ENCODE measurements at regions not wholly inside any gene's neighbourhood (a gene's known extent, or its start where the extent isn't known, plus 50 kb on each side); places are given as distances from the start of the nearest gene placed in this dataset.

GRCh38 chr20:24787621-24788020 is 161.4 kb upstream of the CST7 start:
- H3K4me3 ChIP-seq (ENCODE audit: low read depth in 1 of 5, low read length in 5 of 5): no peak overlapping the region

DNA sequence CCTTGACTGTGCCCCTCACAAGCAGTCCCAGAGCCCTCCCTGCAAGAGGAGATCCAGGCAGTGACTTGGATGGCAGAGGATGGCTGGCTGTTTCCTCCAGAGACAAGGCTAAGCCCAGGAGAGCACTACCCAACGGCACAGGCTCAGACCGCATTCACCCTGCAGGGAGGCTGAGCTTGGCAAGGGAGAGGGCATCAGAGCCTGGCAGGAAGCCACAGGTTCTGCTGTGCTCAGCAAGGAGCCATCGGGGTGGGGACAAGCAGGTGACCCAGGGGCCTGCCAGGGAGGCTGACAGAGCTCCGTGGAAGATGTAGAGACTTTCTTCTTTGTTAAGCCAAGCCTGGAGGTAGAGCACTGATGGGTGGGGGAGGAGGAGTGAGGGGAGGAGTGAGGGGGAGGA is 159.2 kb upstream of the CST7 start:
- H3K9ac ChIP-seq (ENCODE audit: low read length in 5 of 5): no peak overlapping the region
- H3K27ac ChIP-seq (ENCODE audit: low read depth, low read length): no peak overlapping the region
- no peaks in the 10 kb centered on the region for H3K36me3 ChIP-seq (ENCODE audit: control insufficient read depth in 5 of 5, insufficient read depth in 5 of 5, low read length in 5 of 5)
- H3K4me1 ChIP-seq (ENCODE audit: control insufficient read depth in 5 of 5, insufficient read depth in 5 of 5, low read length in 5 of 5): peaks cover 0 to 19% (median 12%) of the 10 kb centered on the region in 5 donors
- no peak overlapping the region for H3K4me3 ChIP-seq (ENCODE audit: low read depth in 1 of 5, low read length in 5 of 5)
- peaks cover 0 to 7% (median 6%) of the 10 kb centered on the region in 5 donors for H3K27me3 ChIP-seq (ENCODE audit: control insufficient read depth in 5 of 5, insufficient read depth in 4 of 5, low read length in 5 of 5)
- no peaks in the 10 kb centered on the region for H3K9me3 ChIP-seq (ENCODE audit: control insufficient read depth in 5 of 5, low read length in 5 of 5)

More at GRCh38 chr20:24787621-24788020, 161.4 kb upstream of the CST7 start:
- Histone ChIP-seq H3K4me1 (ENCODE audit: control insufficient read depth in 5 of 5, insufficient read depth in 5 of 5, low read length in 5 of 5) (peaks cover 0 to 20% (median 14%) of the 10 kb centered on the region in 5 donors), H3K27ac (ENCODE audit: low read depth, low read length) (no peak overlapping the region), H3K27me3 (ENCODE audit: control insufficient read depth in 5 of 5, insufficient read depth in 4 of 5, low read length in 5 of 5) (peaks cover 0 to 8% (median 0%) of the 10 kb centered on the region in 5 donors), H3K9me3 (ENCODE audit: control insufficient read depth in 5 of 5, low read length in 5 of 5) (peaks cover 0 to 6% (median 3%) of the 10 kb centered on the region in 5 donors), H3K9ac (ENCODE audit: low read length in 5 of 5) (no peak overlapping the region), H3K36me3 (ENCODE audit: control insufficient read depth in 5 of 5, insufficient read depth in 5 of 5, low read length in 5 of 5) (no peaks in the 10 kb centered on the region)

DNA sequence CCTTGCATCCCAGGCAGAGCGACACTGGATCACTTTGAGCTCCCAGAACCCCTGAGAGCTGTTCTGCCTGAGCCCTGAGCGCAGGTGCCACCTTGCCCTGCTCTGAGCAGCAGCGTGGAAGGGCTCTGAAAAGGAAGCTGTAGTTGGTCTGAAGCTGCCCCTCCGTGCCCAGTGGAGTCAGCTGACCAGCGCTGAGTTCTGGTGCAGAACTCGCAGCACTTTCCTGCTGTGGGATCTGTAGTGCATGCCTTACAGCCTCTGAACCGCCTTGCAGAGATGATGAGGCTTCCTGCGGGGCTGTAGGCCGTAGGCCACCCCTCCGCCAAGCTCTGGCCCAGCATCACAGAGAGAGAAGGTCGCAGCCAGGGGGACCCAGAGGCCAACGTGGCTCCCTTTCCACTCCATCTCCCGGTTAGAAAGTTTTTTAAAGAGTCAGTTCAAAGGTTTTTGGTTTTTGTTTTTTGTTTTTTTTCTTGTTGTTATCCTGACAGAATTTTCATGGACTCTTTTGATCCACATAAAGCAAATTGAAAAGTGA is 158.3 kb upstream of the CST7 start:
- peaks cover 0 to 7% (median 6%) of the 10 kb centered on the region in 5 donors for H3K27me3 ChIP-seq (ENCODE audit: control insufficient read depth in 5 of 5, insufficient read depth in 4 of 5, low read length in 5 of 5)
- H3K36me3 ChIP-seq (ENCODE audit: control insufficient read depth in 5 of 5, insufficient read depth in 5 of 5, low read length in 5 of 5): no peaks in the 10 kb centered on the region
- H3K4me1 ChIP-seq (ENCODE audit: control insufficient read depth in 5 of 5, insufficient read depth in 5 of 5, low read length in 5 of 5): peaks cover 0 to 11% (median 5%) of the 10 kb centered on the region in 5 donors
- no peak overlapping the region for H3K9ac ChIP-seq (ENCODE audit: low read length in 5 of 5)
- H3K27ac ChIP-seq (ENCODE audit: low read depth, low read length): no peak overlapping the region
- H3K9me3 ChIP-seq (ENCODE audit: control insufficient read depth in 5 of 5, low read length in 5 of 5): no peaks in the 10 kb centered on the region
- H3K4me3 ChIP-seq (ENCODE audit: low read depth in 1 of 5, low read length in 5 of 5): no peak overlapping the region

DNA sequence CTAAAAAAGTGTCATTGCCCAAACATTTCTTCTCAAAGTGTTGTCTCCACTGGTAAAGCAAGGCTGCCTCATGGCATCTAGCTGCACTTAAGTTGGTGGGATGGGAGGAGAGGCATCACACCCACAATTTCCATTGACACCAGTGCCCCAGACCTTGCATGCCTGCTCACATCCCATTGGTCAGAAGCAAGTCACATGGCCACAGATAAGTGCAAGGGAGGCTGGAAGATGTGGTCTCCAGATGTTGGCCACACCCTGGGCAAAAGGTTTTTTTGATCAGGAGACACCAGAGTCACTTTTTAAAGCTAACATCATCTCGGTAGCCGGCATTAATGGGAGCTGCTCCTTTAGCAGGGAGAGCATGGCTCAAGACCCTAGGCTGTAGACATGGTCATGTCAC is 157.1 kb upstream of the CST7 start:
- Histone ChIP-seq H3K9ac (ENCODE audit: low read length in 5 of 5) (no peak overlapping the region), H3K36me3 (ENCODE audit: control insufficient read depth in 5 of 5, insufficient read depth in 5 of 5, low read length in 5 of 5) (no peaks in the 10 kb centered on the region), H3K9me3 (ENCODE audit: control insufficient read depth in 5 of 5, low read length in 5 of 5) (no peaks in the 10 kb centered on the region), H3K27me3 (ENCODE audit: control insufficient read depth in 5 of 5, insufficient read depth in 4 of 5, low read length in 5 of 5) (peaks cover 0 to 7% (median 6%) of the 10 kb centered on the region in 5 donors), H3K27ac (ENCODE audit: low read depth, low read length) (no peak overlapping the region), H3K4me3 (ENCODE audit: low read depth in 1 of 5, low read length in 5 of 5) (no peak overlapping the region), H3K4me1 (ENCODE audit: control insufficient read depth in 5 of 5, insufficient read depth in 5 of 5, low read length in 5 of 5) (peaks cover 0 to 8% (median 5%) of the 10 kb centered on the region in 5 donors)

DNA sequence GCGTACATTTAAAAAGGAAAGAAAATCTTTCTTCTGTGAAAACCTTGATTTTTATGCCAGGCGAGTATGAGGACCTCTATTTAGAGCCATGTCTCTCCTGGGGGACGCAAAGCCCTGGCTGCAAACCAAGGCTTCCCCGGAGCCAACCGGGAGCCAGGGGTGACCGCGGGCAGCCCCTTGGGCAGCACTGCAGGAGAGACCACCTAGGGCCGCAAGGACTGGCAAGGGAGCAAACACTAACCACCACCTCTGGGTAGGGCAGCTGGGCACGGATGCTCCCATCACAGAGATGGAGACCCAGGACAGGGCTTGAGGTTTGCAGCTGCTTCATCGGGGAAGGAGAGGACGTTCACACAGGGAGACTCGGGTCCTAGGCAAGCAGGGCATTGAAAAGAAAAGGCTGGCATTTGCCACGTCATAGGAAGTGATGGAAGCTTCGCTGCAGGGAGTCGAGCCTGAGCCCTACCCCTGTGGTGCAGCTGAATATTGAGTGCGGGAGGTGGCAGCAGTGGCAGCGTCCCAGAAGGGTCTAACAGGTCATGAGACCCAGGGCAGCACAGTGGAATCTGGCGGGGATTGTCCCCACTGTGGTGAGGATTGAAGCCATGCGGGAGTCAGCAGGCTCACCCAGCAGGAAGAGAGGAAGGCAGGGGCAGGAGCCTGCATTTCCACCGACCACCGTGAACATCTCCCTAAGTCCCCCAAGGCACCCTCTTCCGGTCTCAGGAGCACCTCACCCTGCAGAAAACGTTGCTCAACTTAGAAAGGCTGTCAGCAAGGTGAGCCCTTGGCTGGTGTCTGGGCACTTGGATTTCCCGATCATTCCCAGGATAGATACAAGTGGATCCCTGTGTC is 156.2 kb upstream of the CST7 start:
- Histone ChIP-seq H3K27me3 (ENCODE audit: control insufficient read depth in 5 of 5, insufficient read depth in 4 of 5, low read length in 5 of 5) (peaks cover 0 to 6% (median 3%) of the 10 kb centered on the region in 5 donors), H3K9me3 (ENCODE audit: control insufficient read depth in 5 of 5, low read length in 5 of 5) (no peaks in the 10 kb centered on the region), H3K36me3 (ENCODE audit: control insufficient read depth in 5 of 5, insufficient read depth in 5 of 5, low read length in 5 of 5) (no peaks in the 10 kb centered on the region), H3K4me1 (ENCODE audit: control insufficient read depth in 5 of 5, insufficient read depth in 5 of 5, low read length in 5 of 5) (peaks cover 0 to 8% (median 5%) of the 10 kb centered on the region in 5 donors), H3K9ac (ENCODE audit: low read length in 5 of 5) (no peak overlapping the region), H3K4me3 (ENCODE audit: low read depth in 1 of 5, low read length in 5 of 5) (no peak overlapping the region), H3K27ac (ENCODE audit: low read depth, low read length) (no peak overlapping the region)

DNA sequence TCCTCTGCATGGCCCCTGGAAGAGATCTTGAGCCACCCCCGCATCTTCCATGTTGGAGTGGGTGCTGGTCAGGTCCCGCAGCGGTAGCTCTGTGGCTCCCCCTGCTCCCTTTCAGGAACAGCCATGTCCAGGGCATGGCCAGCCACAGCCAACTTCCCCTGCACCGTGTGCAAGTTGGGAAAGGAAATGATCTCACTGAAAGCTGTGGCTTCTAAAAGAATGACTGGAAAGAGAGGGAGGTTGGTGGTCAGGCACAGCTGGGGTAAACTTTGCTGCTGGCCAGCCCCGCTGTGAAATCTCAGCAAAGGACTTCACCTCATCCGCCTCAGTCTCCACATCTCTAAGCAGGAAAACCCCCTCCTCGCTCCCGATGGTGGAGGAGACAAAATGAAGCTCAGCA is 153.6 kb upstream of the CST7 start:
- no peaks in the 10 kb centered on the region for H3K9me3 ChIP-seq (ENCODE audit: control insufficient read depth in 5 of 5, low read length in 5 of 5)
- no peak overlapping the region for H3K4me3 ChIP-seq (ENCODE audit: low read depth in 1 of 5, low read length in 5 of 5)
- H3K27ac ChIP-seq (ENCODE audit: low read depth, low read length): no peak overlapping the region
- no peak overlapping the region for H3K9ac ChIP-seq (ENCODE audit: low read length in 5 of 5)
- no peaks in the 10 kb centered on the region for H3K4me1 ChIP-seq (ENCODE audit: control insufficient read depth in 5 of 5, insufficient read depth in 5 of 5, low read length in 5 of 5)
- peaks cover 0 to 8% (median 6%) of the 10 kb centered on the region in 5 donors for H3K27me3 ChIP-seq (ENCODE audit: control insufficient read depth in 5 of 5, insufficient read depth in 4 of 5, low read length in 5 of 5)
- H3K36me3 ChIP-seq (ENCODE audit: control insufficient read depth in 5 of 5, insufficient read depth in 5 of 5, low read length in 5 of 5): no peaks in the 10 kb centered on the region

GRCh38 chr20:24796236-24796635 is 152.8 kb upstream of the CST7 start:
- H3K27ac ChIP-seq (ENCODE audit: low read depth, low read length): no peak overlapping the region
- peaks cover 0 to 8% (median 6%) of the 10 kb centered on the region in 5 donors for H3K27me3 ChIP-seq (ENCODE audit: control insufficient read depth in 5 of 5, insufficient read depth in 4 of 5, low read length in 5 of 5)
- H3K36me3 ChIP-seq (ENCODE audit: control insufficient read depth in 5 of 5, insufficient read depth in 5 of 5, low read length in 5 of 5): no peaks in the 10 kb centered on the region
- no peak overlapping the region for H3K4me3 ChIP-seq (ENCODE audit: low read depth in 1 of 5, low read length in 5 of 5)
- no peak overlapping the region for H3K9ac ChIP-seq (ENCODE audit: low read length in 5 of 5)
- H3K9me3 ChIP-seq (ENCODE audit: control insufficient read depth in 5 of 5, low read length in 5 of 5): no peaks in the 10 kb centered on the region
- no peaks in the 10 kb centered on the region for H3K4me1 ChIP-seq (ENCODE audit: control insufficient read depth in 5 of 5, insufficient read depth in 5 of 5, low read length in 5 of 5)

DNA sequence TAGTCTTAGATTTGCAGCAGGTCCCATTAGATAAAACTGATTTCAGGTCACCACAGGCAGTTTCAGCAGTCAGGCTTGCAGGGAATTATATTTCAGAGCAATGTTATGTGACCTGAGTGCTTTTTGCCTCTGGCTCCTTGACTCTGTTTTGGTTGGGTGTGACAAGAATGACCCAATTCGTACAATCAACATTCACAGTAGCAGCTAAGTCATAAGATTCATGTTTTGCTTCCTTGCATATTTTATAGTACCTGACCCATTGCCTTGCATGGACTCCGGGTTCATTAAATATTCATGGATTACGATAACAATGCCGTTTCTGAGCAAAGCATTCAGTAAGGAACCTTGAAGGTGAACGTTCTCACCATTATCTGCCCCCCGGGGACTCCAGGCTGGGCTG is 152.0 kb upstream of the CST7 start:
- Histone ChIP-seq H3K9ac (ENCODE audit: low read length in 5 of 5) (no peak overlapping the region), H3K27ac (ENCODE audit: low read depth, low read length) (no peak overlapping the region), H3K4me1 (ENCODE audit: control insufficient read depth in 5 of 5, insufficient read depth in 5 of 5, low read length in 5 of 5) (no peaks in the 10 kb centered on the region), H3K36me3 (ENCODE audit: control insufficient read depth in 5 of 5, insufficient read depth in 5 of 5, low read length in 5 of 5) (no peaks in the 10 kb centered on the region), H3K4me3 (ENCODE audit: low read depth in 1 of 5, low read length in 5 of 5) (no peak overlapping the region), H3K9me3 (ENCODE audit: control insufficient read depth in 5 of 5, low read length in 5 of 5) (no peaks in the 10 kb centered on the region), H3K27me3 (ENCODE audit: control insufficient read depth in 5 of 5, insufficient read depth in 4 of 5, low read length in 5 of 5) (peaks cover 0 to 8% (median 6%) of the 10 kb centered on the region in 5 donors)

DNA sequence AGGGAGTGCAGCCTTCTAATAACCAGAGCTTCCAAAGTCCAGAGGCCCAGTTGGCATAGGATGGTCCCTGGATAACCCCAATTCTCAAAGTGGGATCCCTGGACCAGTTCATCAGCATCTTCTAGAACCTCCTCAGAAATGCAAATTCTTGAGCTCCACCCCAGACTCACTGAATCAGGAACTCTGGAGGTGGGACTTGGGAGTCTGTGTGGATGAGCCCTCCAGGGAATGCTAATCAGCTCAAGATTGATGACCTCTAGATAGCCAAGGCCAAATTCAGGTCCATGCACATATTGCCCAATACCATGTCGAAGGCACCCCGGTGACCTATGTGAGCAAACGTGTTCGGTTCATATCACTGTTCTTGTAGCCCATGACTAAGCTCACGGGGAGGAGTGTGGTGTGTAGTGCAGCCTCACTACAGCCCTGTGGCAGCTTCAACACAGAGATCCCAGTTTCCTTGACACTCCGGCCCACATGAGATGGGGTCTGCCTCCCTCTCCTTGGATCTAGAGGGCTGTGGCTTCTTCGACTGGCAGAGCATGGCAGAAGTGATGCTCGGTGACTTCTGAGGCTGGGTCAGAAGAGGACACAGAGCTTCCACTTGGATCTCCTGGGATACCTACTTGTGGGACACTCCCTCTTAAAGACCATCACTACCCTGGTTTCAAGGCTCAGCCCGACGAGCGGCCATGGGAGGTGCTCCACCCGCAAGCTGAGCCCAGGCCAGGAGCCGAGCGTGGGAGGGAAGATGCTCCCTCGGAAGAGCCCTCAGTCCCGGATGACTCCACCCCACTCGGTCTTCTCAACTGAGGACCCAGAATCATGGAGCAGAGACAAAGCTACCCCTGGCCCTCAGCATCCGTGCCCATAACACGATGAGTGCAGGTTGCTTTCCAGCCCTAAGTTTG is 151.1 kb upstream of the CST7 start:
- Histone ChIP-seq H3K4me1 (ENCODE audit: control insufficient read depth in 5 of 5, insufficient read depth in 5 of 5, low read length in 5 of 5) (no peaks in the 10 kb centered on the region), H3K27me3 (ENCODE audit: control insufficient read depth in 5 of 5, insufficient read depth in 4 of 5, low read length in 5 of 5) (peaks cover 0 to 9% (median 3%) of the 10 kb centered on the region in 5 donors), H3K9ac (ENCODE audit: low read length in 5 of 5) (no peak overlapping the region), H3K27ac (ENCODE audit: low read depth, low read length) (no peak overlapping the region), H3K9me3 (ENCODE audit: control insufficient read depth in 5 of 5, low read length in 5 of 5) (no peaks in the 10 kb centered on the region), H3K4me3 (ENCODE audit: low read depth in 1 of 5, low read length in 5 of 5) (no peak overlapping the region), H3K36me3 (ENCODE audit: control insufficient read depth in 5 of 5, insufficient read depth in 5 of 5, low read length in 5 of 5) (no peaks in the 10 kb centered on the region)
